GM21515 (cell line): ENCODE measurements at regions not wholly inside any gene's neighbourhood (a gene's known extent, or its start where the extent isn't known, plus 50 kb on each side); places are given as distances from the start of the nearest gene placed in this dataset.
"Not testable (repeated sequence)": the region's sequence is repeated elsewhere in the genome, so short reads cannot be mapped to it uniquely, and the experiment has no call there.

Experiments used
- ATAC-seq: cut with Tn5 transposase; IDR thresholded peaks from one replicate; pipeline ENCODE4 v1.9.1; 2021; ENCODE audit not compliant: unreplicated experiment

DNA sequence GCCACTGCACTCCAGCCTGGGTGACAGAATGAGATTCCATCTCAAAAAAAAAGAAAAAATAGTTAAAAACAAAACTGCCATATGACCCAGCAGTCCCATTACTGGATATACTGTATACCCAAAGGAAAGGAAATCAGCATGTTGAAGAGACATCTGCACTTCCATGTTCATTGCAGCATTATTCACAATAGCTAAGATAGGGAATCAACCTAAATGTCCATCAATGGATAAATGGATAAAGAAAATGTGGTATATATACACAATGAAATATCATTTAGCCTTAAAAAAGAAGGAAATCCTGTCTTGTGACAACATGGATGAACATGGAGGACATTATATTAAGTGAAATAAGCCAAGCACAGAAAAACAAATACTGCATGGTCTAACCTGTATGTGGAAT is 160.7 kb downstream of the DUSP6 start:
- not testable (repeated sequence) for ATAC-seq

DNA sequence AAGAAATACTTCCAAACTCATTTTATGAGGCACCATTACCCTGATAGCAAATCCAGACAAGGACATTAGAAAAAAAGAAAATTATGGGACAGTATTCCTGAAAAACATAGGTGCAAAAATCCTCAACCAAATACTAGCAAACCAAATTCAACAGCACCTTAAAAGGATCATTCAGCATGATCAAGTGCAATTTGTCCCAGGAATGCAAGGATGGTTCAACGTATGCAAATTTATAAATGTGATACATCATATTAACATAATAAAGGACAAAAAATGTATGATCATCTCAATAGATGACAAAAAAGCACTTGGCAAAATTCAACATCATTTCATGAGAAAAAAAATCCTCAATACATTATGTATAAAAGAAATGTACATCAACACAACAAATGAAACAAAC is 162.9 kb downstream of the DUSP6 start:
- ATAC-seq = no peak

DNA sequence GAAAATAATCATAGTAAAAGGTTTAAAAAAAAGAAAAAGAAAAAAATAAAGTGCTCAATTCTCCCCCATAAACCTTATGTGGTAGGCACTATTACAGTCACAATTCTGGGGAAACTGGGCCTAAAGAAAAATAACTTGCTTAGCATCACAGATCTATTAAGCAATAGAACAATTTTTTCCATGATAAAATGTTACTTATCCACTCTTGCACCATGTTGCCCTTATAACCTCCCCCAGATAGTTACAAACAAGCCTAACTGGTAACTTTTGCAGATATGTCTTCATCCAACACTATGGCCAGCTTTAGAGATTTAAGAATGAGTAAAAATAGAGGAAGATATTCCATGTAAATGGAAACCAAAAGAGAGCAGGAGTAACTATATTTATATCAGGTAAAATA is 164.8 kb downstream of the DUSP6 start:
- ATAC-seq = no peak

DNA sequence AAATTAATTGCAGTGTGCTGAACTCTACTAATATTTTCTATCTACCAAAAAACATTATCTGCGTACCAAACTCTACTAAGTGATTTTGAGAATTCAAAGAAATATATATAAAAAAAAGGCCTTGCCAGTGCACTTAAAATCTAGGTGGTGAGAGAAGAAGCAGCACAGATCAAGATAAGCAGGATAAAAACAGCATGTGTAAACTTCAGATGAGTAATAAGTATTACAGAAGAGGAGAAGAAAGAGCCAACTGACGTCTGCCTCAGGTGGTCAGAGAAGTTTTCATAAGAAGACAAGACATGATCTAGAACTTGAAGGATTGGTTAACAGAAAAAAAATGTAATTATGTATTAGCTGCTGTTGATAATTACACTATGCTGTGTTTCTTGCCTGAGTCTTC is 166.4 kb downstream of the DUSP6 start:
- no peak for ATAC-seq

DNA sequence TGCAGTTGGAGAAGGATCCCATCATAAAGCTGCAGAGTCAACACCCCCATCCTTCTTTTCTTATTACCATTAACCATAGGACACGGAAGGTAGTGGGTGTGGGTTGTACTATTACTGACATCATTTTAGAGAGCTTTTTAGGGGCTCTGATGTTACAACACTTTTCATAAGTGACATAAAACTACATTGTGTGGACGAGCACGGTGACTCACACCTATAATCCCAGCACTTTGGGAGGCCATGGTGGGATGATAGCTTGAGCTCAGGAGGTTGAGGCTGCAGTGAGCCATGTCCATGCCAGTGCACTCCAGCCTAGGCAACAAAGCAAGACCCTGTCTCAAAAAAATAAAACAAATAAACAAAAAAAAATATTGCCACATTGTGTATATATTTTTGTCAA is 167.1 kb downstream of the DUSP6 start:
- no peak for ATAC-seq

- ATAC-seq = no peak
Measured at GRCh38 chr12:89183985-89184435, 168.3 kb downstream of the DUSP6 start.

DNA sequence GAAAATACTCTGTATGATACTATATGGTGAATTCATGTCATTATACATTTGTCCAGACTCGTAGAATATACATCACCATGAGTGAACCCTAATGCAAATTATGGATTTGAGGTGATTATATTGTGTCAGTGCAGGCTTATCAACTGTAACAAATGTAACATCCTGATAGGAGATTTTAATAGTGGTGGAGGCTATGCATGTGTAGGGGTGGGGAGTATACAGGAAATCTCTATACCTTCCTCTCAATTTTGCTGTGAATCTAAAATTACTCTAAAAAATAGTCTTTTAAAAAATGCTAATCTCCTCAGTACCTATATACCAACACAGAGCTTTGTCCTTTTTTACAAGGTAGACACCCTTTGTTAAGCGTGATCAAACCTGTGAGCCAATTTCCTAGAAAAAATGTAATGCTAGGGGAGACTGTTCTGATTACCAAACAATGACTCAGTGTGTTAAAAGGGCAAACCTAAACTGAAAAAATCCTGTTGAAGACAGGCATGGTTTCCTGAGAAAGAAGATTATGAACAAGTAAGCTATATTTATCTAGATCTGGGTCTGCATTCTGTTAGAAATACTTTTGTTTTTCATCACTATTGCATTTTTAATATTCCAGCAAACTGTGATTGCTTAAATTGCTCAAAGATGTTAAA is 170.9 kb downstream of the DUSP6 start:
- no peak for ATAC-seq

GRCh38 chr12:89180496-89180895 is 171.8 kb downstream of the DUSP6 start:
- ATAC-seq = no peak

- no peak for ATAC-seq
Measured at GRCh38 chr12:89179983-89180382, 172.3 kb downstream of the DUSP6 start.

- ATAC-seq = no peak
Measured at GRCh38 chr12:89179245-89179644, 173.1 kb downstream of the DUSP6 start.

- ATAC-seq = no peak
Measured at GRCh38 chr12:89177802-89178395, 174.4 kb downstream of the DUSP6 start.

- no peak for ATAC-seq
Measured at GRCh38 chr12:89176676-89177075, 175.6 kb downstream of the DUSP6 start.

DNA sequence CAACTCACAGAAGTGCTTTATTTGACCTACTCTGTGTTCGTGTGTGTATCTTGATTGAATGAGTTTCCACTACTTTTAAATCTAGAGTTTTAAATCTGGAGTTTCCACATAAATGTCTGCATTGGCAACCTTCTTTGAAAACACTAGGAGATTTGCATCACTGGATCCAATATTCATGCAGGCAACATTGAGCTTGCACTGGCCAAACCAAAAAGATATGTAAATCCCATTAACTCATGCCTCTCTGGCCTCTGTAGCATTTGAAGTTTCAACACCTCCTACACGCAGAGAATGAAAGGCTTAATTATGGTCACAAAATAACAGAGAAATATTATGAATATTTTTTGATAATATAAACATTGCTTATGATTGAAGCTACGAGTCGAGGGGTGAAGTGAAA is 178.6 kb downstream of the DUSP6 start:
- no peak for ATAC-seq

DNA sequence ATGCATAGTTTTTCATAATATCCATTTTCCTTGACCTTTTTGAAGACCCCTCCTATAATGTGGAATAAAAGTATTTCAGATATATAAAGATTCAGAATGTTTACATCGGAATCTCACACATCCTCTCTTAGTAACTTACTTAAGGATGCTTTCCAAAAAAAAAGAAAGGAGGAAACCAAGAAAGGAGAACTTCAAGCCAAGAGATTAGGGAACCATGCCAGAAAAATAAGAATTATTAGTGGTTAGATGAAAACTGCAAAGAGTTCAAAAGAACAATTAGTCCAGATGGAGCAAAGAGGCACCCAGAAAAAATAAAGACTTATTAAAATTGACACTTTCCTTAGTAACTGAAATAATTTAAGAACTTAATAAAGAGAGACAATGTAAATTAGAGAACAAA is 179.2 kb downstream of the DUSP6 start:
- ATAC-seq = no peak

GRCh38 chr12:89172224-89172623 is 180.1 kb downstream of the DUSP6 start:
- ATAC-seq = no peak

- ATAC-seq = no peak
Measured at GRCh38 chr12:89169321-89169720, 183.0 kb downstream of the DUSP6 start.

DNA sequence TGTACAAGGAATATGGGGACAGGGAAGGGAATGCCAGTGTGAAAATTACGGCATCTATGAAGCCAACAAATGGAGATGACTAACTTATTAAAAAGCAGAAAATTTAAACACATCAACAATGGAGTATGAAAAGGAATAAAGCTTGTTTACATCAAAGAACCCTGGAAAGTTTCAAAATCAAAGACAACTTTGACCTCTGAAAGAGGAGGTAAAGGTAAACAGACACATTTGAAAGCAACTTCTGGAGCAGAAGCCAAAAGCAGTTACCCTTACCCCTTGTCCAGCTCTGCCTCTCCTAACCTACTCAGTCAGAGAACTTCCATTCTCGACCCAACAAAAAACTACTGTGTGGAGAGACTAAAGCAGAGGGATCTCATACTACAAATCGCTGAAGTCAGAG is 184.3 kb downstream of the DUSP6 start:
- ATAC-seq = no peak

DNA sequence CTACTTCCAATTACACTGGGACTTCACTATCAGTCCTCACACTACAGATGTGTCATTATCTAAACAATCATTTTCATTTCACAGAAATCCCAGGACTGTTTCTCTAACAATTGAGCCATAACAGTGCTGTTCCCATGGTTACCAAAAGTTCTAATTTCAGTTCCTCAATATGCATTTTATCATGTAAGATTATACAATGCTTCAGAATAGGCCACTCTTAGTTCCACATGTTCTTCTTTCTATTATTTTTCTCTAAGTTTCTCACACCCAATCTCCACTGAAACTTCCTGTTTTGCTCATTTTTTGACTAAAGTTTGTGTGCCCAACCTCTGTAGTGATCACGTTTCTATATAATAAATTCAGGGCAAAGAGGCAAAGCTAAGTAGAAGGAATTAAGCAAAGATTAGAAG is 185.8 kb downstream of the DUSP6 start:
- peak; percentile 98 for ATAC-seq

DNA sequence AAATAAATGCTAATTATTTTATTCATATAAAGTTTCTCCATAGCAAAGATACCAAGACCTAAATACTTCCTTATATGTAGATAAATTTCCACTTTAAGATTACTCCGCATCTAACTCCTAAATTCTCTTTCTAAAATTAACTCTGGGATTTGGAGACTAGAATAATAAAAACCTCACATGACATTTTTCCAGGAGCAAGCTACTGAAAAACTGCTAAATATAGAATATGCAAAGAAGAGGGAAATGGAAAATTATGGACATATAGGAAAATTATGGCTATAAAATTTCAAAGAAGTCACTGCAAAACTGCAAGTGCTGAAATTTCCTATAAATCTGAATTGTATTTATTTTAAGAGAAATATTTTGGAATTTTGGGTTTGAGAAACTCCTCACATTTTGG is 186.2 kb downstream of the DUSP6 start:
- no peak for ATAC-seq

DNA sequence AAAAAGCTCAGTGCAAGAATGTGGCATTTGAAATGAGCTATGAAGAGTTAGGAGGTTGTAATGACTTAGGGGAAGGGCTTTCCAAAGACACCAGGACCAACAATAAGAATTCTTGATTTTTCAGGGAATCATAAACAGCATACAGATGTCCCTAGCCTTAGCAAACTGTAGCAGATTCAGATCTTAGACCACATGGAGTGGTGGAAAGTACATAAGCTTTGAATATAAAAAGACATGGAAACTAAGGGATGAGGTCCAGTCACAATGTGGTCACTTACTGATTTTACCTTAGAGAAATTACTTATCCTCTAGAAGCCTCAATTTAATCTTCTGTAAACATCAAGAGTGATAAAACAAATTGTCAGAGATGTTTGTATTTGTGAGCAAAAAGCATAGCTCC is 186.6 kb downstream of the DUSP6 start:
- no peak for ATAC-seq

DNA sequence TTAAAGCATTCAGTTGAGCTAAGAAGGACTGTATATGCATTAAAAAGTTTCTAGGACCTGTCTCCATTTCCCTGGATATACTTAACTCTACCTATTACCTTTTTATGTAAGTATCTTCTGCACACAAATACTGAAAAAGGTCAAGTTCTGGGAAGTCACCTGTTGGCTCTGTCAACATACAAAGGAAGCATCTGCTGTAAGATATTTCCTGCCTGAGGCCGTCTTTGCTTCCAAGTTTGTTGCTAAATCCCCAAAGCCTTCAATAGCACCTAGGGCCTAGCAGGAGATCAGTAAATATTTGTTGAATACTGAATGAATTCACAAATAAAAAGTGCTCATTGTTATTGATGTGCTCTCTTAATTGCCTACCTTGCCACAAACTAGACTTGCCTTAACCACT is 188.4 kb downstream of the DUSP6 start:
- no peak for ATAC-seq

DNA sequence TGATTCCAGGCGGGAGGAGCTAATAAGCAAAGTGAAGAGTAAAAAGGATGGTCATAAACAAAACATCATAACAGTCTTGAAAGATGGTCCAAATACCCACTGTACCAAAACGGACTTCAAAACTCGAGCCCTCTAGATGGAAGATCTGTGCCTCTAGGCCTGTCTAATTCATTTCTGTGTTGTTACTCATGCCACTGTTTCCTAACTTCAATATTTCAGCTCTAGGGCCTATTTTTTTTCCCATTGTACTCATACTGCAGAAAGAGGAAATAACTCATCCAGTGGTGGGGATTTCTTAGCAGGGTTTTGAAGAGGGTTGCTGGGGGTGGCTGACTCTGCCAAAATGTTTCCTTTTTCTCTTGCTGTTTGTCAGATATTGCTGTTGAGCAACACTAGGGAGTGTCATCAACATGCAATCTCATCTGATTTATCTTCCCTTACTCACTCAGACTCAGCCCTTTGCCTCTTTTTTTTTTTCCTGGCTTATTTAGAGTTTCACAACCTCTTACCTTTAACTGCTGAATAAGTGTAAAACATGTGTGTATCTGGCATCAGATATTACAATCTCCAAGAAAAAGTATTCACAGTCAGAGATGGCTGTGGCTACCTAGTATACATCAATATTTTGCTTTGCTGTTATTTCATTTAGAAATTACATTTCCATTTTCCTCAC is 189.6 kb downstream of the DUSP6 start:
- ATAC-seq = no peak

- no peak for ATAC-seq
Measured at GRCh38 chr12:89161557-89161956, 190.7 kb downstream of the DUSP6 start.
